ENCODE measurements at regions not wholly inside any gene's neighbourhood (a gene's known extent, or its start where the extent isn't known, plus 50 kb on each side); places are given as distances from the start of the nearest gene placed in this dataset.

GRCh38 chr14:96617635-96618034 lies 115.5 kb downstream of the PAPOLA start:
- no peaks in the 10 kb centered on the region for H3K36me3 ChIP-seq (ENCODE audit: control insufficient read depth, insufficient read depth, low read length)
- no peaks in the 10 kb centered on the region for H3K9me3 ChIP-seq (ENCODE audit: control insufficient read depth, insufficient read depth, low read length)
- H3K27ac ChIP-seq (ENCODE audit: low read depth, low read length), result no peak overlapping the region
- H3K9ac ChIP-seq (ENCODE audit: low read depth, low read length), result no peak overlapping the region
- H3K27me3 ChIP-seq (ENCODE audit: control insufficient read depth, insufficient read depth, low read length), result no peaks in the 10 kb centered on the region
- no peak overlapping the region for H3K4me3 ChIP-seq (ENCODE audit: low read depth, low read length)
- H3K4me1 ChIP-seq (ENCODE audit: control insufficient read depth, insufficient read depth, low read length), result no peaks in the 10 kb centered on the region

GRCh38 chr14:96622926-96623325 lies 120.7 kb downstream of the PAPOLA start:
- Histone ChIP-seq H3K4me3 (ENCODE audit: low read depth, low read length) (no peak overlapping the region), H3K4me1 (ENCODE audit: control insufficient read depth, insufficient read depth, low read length) (no peaks in the 10 kb centered on the region), H3K36me3 (ENCODE audit: control insufficient read depth, insufficient read depth, low read length) (no peaks in the 10 kb centered on the region), H3K9me3 (ENCODE audit: control insufficient read depth, insufficient read depth, low read length) (no peaks in the 10 kb centered on the region), H3K27me3 (ENCODE audit: control insufficient read depth, insufficient read depth, low read length) (no peaks in the 10 kb centered on the region), H3K27ac (ENCODE audit: low read depth, low read length) (no peak overlapping the region), H3K9ac (ENCODE audit: low read depth, low read length) (no peak overlapping the region)

- Histone ChIP-seq H3K27ac (ENCODE audit: low read depth, low read length) (no peak overlapping the region), H3K4me3 (ENCODE audit: low read depth, low read length) (no peak overlapping the region), H3K36me3 (ENCODE audit: control insufficient read depth, insufficient read depth, low read length) (no peaks in the 10 kb centered on the region), H3K27me3 (ENCODE audit: control insufficient read depth, insufficient read depth, low read length) (no peaks in the 10 kb centered on the region), H3K4me1 (ENCODE audit: control insufficient read depth, insufficient read depth, low read length) (no peaks in the 10 kb centered on the region), H3K9me3 (ENCODE audit: control insufficient read depth, insufficient read depth, low read length) (no peaks in the 10 kb centered on the region), H3K9ac (ENCODE audit: low read depth, low read length) (no peak overlapping the region)
Observed at GRCh38 chr14:96623676-96624484, 121.7 kb downstream of the PAPOLA start.

DNA sequence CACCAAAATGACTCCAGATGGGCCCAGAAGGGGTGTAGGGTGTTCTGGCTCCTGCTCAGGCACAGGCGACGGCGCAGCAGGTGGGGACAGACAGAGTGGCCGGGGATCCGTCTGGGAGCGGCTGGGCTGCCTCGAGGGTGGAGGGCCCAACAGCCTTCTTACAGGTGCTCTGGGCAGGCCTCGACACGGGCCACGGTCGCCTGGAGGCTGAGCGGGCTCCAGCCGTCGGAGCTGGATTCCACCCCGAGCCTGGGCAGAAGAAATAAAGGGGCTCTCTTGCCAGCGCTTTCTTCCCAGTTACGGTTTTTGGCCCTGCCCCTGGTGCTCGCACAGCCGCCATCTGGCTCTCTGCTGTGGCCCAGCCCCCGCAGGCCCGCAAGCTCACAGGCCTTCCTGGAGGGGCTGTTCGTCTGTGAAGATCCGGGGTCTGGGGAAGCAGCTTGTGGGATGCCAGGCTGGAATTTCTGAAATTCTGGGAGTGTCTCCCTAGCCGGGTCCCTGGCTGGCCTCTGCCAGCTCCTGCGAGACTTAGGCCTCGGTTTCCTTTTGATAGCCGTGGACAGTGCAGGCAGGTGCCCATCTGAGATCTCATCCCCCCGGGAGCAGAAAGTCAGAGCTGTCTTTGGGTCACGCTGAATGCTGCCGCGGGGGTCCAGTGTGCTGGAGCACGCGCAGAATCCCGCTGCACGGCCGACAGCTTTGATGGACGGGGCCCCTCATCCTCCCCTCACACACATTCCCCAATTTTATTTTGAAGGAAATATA lies 122.7 kb downstream of the PAPOLA start:
- no peaks in the 10 kb centered on the region for H3K9me3 ChIP-seq (ENCODE audit: control insufficient read depth, insufficient read depth, low read length)
- no peaks in the 10 kb centered on the region for H3K4me1 ChIP-seq (ENCODE audit: control insufficient read depth, insufficient read depth, low read length)
- no peak overlapping the region for H3K9ac ChIP-seq (ENCODE audit: low read depth, low read length)
- no peak overlapping the region for H3K4me3 ChIP-seq (ENCODE audit: low read depth, low read length)
- no peaks in the 10 kb centered on the region for H3K27me3 ChIP-seq (ENCODE audit: control insufficient read depth, insufficient read depth, low read length)
- no peaks in the 10 kb centered on the region for H3K36me3 ChIP-seq (ENCODE audit: control insufficient read depth, insufficient read depth, low read length)
- no peak overlapping the region for H3K27ac ChIP-seq (ENCODE audit: low read depth, low read length)

- Histone ChIP-seq H3K9me3 (ENCODE audit: control insufficient read depth, insufficient read depth, low read length) (no peaks in the 10 kb centered on the region), H3K4me1 (ENCODE audit: control insufficient read depth, insufficient read depth, low read length) (no peaks in the 10 kb centered on the region), H3K27ac (ENCODE audit: low read depth, low read length) (no peak overlapping the region), H3K27me3 (ENCODE audit: control insufficient read depth, insufficient read depth, low read length) (no peaks in the 10 kb centered on the region), H3K4me3 (ENCODE audit: low read depth, low read length) (no peak overlapping the region), H3K9ac (ENCODE audit: low read depth, low read length) (no peak overlapping the region), H3K36me3 (ENCODE audit: control insufficient read depth, insufficient read depth, low read length) (no peaks in the 10 kb centered on the region)
Observed at GRCh38 chr14:96625426-96625985, 123.3 kb downstream of the PAPOLA start.

- no peak overlapping the region for H3K27ac ChIP-seq (ENCODE audit: low read depth, low read length)
- no peaks in the 10 kb centered on the region for H3K27me3 ChIP-seq (ENCODE audit: control insufficient read depth, insufficient read depth, low read length)
- H3K36me3 ChIP-seq (ENCODE audit: control insufficient read depth, insufficient read depth, low read length), result no peaks in the 10 kb centered on the region
- H3K4me1 ChIP-seq (ENCODE audit: control insufficient read depth, insufficient read depth, low read length), result no peaks in the 10 kb centered on the region
- no peaks in the 10 kb centered on the region for H3K9me3 ChIP-seq (ENCODE audit: control insufficient read depth, insufficient read depth, low read length)
- H3K9ac ChIP-seq (ENCODE audit: low read depth, low read length), result no peak overlapping the region
- no peak overlapping the region for H3K4me3 ChIP-seq (ENCODE audit: low read depth, low read length)
Observed at GRCh38 chr14:96626121-96626768, 124.1 kb downstream of the PAPOLA start.

DNA sequence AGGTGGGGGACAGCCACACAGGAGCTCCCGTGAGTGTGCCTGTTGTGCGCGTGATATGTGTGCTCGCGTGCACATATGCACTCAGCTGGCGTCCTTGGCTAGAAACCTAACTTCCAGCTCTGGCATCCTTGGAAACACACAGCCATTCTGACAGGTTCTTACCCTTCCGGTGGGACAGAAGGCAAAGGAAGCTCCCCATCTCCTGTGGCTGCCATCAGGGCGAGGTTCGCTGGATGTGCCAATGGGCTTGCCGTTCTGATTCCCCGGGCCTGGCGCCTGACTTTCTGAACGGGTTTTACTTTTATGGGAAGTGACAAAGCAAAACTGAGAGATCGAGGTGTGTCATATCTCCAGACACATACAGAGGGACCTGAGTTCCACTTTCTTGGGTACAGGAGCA lies 124.7 kb downstream of the PAPOLA start:
- Histone ChIP-seq H3K4me3 (ENCODE audit: low read depth, low read length) (no peak overlapping the region), H3K4me1 (ENCODE audit: control insufficient read depth, insufficient read depth, low read length) (no peaks in the 10 kb centered on the region), H3K9me3 (ENCODE audit: control insufficient read depth, insufficient read depth, low read length) (no peaks in the 10 kb centered on the region), H3K36me3 (ENCODE audit: control insufficient read depth, insufficient read depth, low read length) (no peaks in the 10 kb centered on the region), H3K27ac (ENCODE audit: low read depth, low read length) (no peak overlapping the region), H3K27me3 (ENCODE audit: control insufficient read depth, insufficient read depth, low read length) (no peaks in the 10 kb centered on the region), H3K9ac (ENCODE audit: low read depth, low read length) (no peak overlapping the region)

DNA sequence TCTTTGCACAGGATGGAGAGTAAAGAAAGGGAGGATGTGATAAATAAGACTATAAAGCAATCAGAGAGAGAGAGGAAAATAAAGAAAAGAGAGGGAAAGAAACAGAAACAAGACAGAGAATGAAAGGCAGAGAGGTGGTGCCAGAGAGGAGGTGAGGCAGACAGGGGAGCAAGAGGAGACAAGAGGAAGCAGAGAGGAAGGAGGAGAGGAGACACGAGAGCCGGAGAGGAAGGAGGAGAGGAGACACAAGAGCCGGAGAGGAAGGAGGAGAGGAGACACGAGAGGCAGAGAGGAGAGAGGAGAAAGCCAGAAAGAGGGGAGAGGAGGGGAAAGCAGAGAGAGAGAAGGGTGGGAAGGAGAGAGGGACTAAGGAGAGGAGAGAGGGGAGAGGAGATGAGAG lies 125.2 kb downstream of the PAPOLA start:
- Histone ChIP-seq H3K9ac (ENCODE audit: low read depth, low read length) (no peak overlapping the region), H3K27ac (ENCODE audit: low read depth, low read length) (no peak overlapping the region), H3K27me3 (ENCODE audit: control insufficient read depth, insufficient read depth, low read length) (no peaks in the 10 kb centered on the region), H3K4me1 (ENCODE audit: control insufficient read depth, insufficient read depth, low read length) (no peaks in the 10 kb centered on the region), H3K4me3 (ENCODE audit: low read depth, low read length) (no peak overlapping the region), H3K9me3 (ENCODE audit: control insufficient read depth, insufficient read depth, low read length) (no peaks in the 10 kb centered on the region), H3K36me3 (ENCODE audit: control insufficient read depth, insufficient read depth, low read length) (no peaks in the 10 kb centered on the region)

GRCh38 chr14:96627811-96628775 lies 125.9 kb downstream of the PAPOLA start:
- H3K4me3 ChIP-seq (ENCODE audit: low read depth, low read length), result no peak overlapping the region
- no peak overlapping the region for H3K9ac ChIP-seq (ENCODE audit: low read depth, low read length)
- H3K9me3 ChIP-seq (ENCODE audit: control insufficient read depth, insufficient read depth, low read length), result no peaks in the 10 kb centered on the region
- H3K36me3 ChIP-seq (ENCODE audit: control insufficient read depth, insufficient read depth, low read length), result no peaks in the 10 kb centered on the region
- no peaks in the 10 kb centered on the region for H3K27me3 ChIP-seq (ENCODE audit: control insufficient read depth, insufficient read depth, low read length)
- no peaks in the 10 kb centered on the region for H3K4me1 ChIP-seq (ENCODE audit: control insufficient read depth, insufficient read depth, low read length)
- H3K27ac ChIP-seq (ENCODE audit: low read depth, low read length), result no peak overlapping the region

GRCh38 chr14:96629082-96629481 lies 126.9 kb downstream of the PAPOLA start:
- no peaks in the 10 kb centered on the region for H3K9me3 ChIP-seq (ENCODE audit: control insufficient read depth, insufficient read depth, low read length)
- no peak overlapping the region for H3K4me3 ChIP-seq (ENCODE audit: low read depth, low read length)
- no peaks in the 10 kb centered on the region for H3K27me3 ChIP-seq (ENCODE audit: control insufficient read depth, insufficient read depth, low read length)
- no peak overlapping the region for H3K9ac ChIP-seq (ENCODE audit: low read depth, low read length)
- no peaks in the 10 kb centered on the region for H3K4me1 ChIP-seq (ENCODE audit: control insufficient read depth, insufficient read depth, low read length)
- H3K36me3 ChIP-seq (ENCODE audit: control insufficient read depth, insufficient read depth, low read length), result no peaks in the 10 kb centered on the region
- H3K27ac ChIP-seq (ENCODE audit: low read depth, low read length), result no peak overlapping the region
